ENCODE measurements at regions not wholly inside any gene's neighbourhood (a gene's known extent, or its start where the extent isn't known, plus 50 kb on each side); places are given as distances from the start of the nearest gene placed in this dataset.

- no peak overlapping the region for H3K4me3 ChIP-seq (ENCODE audit: low read length in 2 of 2)
- no peak overlapping the region for H3K9ac ChIP-seq (ENCODE audit: low read length in 2 of 2)
- H3K36me3 ChIP-seq (ENCODE audit: control insufficient read depth in 2 of 2, insufficient read depth in 2 of 2, low read length in 2 of 2): no peaks in the 10 kb centered on the region
- peaks cover 28% of the 10 kb centered on the region for H3K4me1 ChIP-seq (ENCODE audit: control insufficient read depth, insufficient read depth, low read length)
- no peaks in the 10 kb centered on the region for H3K9me3 ChIP-seq (ENCODE audit: control insufficient read depth in 2 of 2, low read length in 2 of 2)
- H3K27me3 ChIP-seq (ENCODE audit: control insufficient read depth in 1 of 2, insufficient read depth in 2 of 2, low read length in 2 of 2): no peaks in the 10 kb centered on the region
- no peak overlapping the region for H3K27ac ChIP-seq (ENCODE audit: low read length)
These were observed 203.6 kb upstream of the MVB12B start for GRCh38 chr9:126122901-126123616.

- Histone ChIP-seq H3K9ac (ENCODE audit: low read length in 2 of 2) (no peak overlapping the region), H3K4me3 (ENCODE audit: low read length in 2 of 2) (no peak overlapping the region), H3K4me1 (ENCODE audit: control insufficient read depth, insufficient read depth, low read length) (peaks cover 28% of the 10 kb centered on the region), H3K9me3 (ENCODE audit: control insufficient read depth in 2 of 2, low read length in 2 of 2) (no peaks in the 10 kb centered on the region), H3K27ac (ENCODE audit: low read length) (no peak overlapping the region), H3K27me3 (ENCODE audit: control insufficient read depth in 1 of 2, insufficient read depth in 2 of 2, low read length in 2 of 2) (no peaks in the 10 kb centered on the region), H3K36me3 (ENCODE audit: control insufficient read depth in 2 of 2, insufficient read depth in 2 of 2, low read length in 2 of 2) (no peaks in the 10 kb centered on the region)
These were observed 202.7 kb upstream of the MVB12B start for GRCh38 chr9:126123927-126124326.

GRCh38 chr9:126125177-126125576 is 201.5 kb upstream of the MVB12B start:
- H3K4me1 ChIP-seq (ENCODE audit: control insufficient read depth, insufficient read depth, low read length): peaks cover 28% of the 10 kb centered on the region
- peak overlapping the region; percentile 41 for H3K27ac ChIP-seq (ENCODE audit: low read length)
- H3K9me3 ChIP-seq (ENCODE audit: control insufficient read depth in 2 of 2, low read length in 2 of 2): no peaks in the 10 kb centered on the region
- no peaks in the 10 kb centered on the region for H3K36me3 ChIP-seq (ENCODE audit: control insufficient read depth in 2 of 2, insufficient read depth in 2 of 2, low read length in 2 of 2)
- H3K4me3 ChIP-seq (ENCODE audit: low read length in 2 of 2): peak overlapping the region; percentile 38 to 64
- H3K9ac ChIP-seq (ENCODE audit: low read length in 2 of 2): peak overlapping the region; percentile 13 to 17
- no peaks in the 10 kb centered on the region for H3K27me3 ChIP-seq (ENCODE audit: control insufficient read depth in 1 of 2, insufficient read depth in 2 of 2, low read length in 2 of 2)

- Histone ChIP-seq H3K9ac (ENCODE audit: low read length in 2 of 2) (peak overlapping the region; percentile 13 to 17), H3K4me3 (ENCODE audit: low read length in 2 of 2) (peak overlapping the region; percentile 38 to 64)
These were observed 201.1 kb upstream of the MVB12B start for GRCh38 chr9:126125577-126125976.

GRCh38 chr9:126125992-126126409 is 200.6 kb upstream of the MVB12B start:
- Histone ChIP-seq H3K4me3 (ENCODE audit: low read length in 2 of 2) (peak overlapping the region; percentile 38 to 64), H3K36me3 (ENCODE audit: control insufficient read depth in 2 of 2, insufficient read depth in 2 of 2, low read length in 2 of 2) (no peaks in the 10 kb centered on the region), H3K27me3 (ENCODE audit: control insufficient read depth in 1 of 2, insufficient read depth in 2 of 2, low read length in 2 of 2) (no peaks in the 10 kb centered on the region), H3K9ac (ENCODE audit: low read length in 2 of 2) (peak overlapping the region in 1 of 2 donors; percentile 17), H3K9me3 (ENCODE audit: control insufficient read depth in 2 of 2, low read length in 2 of 2) (no peaks in the 10 kb centered on the region), H3K4me1 (ENCODE audit: control insufficient read depth, insufficient read depth, low read length) (peaks cover 28% of the 10 kb centered on the region), H3K27ac (ENCODE audit: low read length) (peak overlapping the region; percentile 41)

More at GRCh38 chr9:126125577-126125976, 201.1 kb upstream of the MVB12B start:
- Histone ChIP-seq H3K27ac (ENCODE audit: low read length) (peak overlapping the region; percentile 41), H3K4me1 (ENCODE audit: control insufficient read depth, insufficient read depth, low read length) (peaks cover 28% of the 10 kb centered on the region), H3K27me3 (ENCODE audit: control insufficient read depth in 1 of 2, insufficient read depth in 2 of 2, low read length in 2 of 2) (no peaks in the 10 kb centered on the region), H3K36me3 (ENCODE audit: control insufficient read depth in 2 of 2, insufficient read depth in 2 of 2, low read length in 2 of 2) (no peaks in the 10 kb centered on the region), H3K9me3 (ENCODE audit: control insufficient read depth in 2 of 2, low read length in 2 of 2) (no peaks in the 10 kb centered on the region)

- peak overlapping the region in 1 of 2 donors; percentile 21 for H3K4me3 ChIP-seq (ENCODE audit: low read length in 2 of 2)
- no peak overlapping the region for H3K27ac ChIP-seq (ENCODE audit: low read length)
- H3K27me3 ChIP-seq (ENCODE audit: control insufficient read depth in 1 of 2, insufficient read depth in 2 of 2, low read length in 2 of 2): no peaks in the 10 kb centered on the region
- H3K9me3 ChIP-seq (ENCODE audit: control insufficient read depth in 2 of 2, low read length in 2 of 2): no peaks in the 10 kb centered on the region
- H3K36me3 ChIP-seq (ENCODE audit: control insufficient read depth in 2 of 2, insufficient read depth in 2 of 2, low read length in 2 of 2): no peaks in the 10 kb centered on the region
- H3K9ac ChIP-seq (ENCODE audit: low read length in 2 of 2): no peak overlapping the region
- H3K4me1 ChIP-seq (ENCODE audit: control insufficient read depth, insufficient read depth, low read length): peaks cover 28% of the 10 kb centered on the region
These were observed 199.8 kb upstream of the MVB12B start for GRCh38 chr9:126126807-126127206.

- H3K27me3 ChIP-seq (ENCODE audit: control insufficient read depth in 1 of 2, insufficient read depth in 2 of 2, low read length in 2 of 2): no peaks in the 10 kb centered on the region
- peaks cover 0 to under 1% of the 10 kb centered on the region in 2 donors for H3K9me3 ChIP-seq (ENCODE audit: control insufficient read depth in 2 of 2, low read length in 2 of 2)
- no peak overlapping the region for H3K4me3 ChIP-seq (ENCODE audit: low read length in 2 of 2)
- H3K36me3 ChIP-seq (ENCODE audit: control insufficient read depth in 2 of 2, insufficient read depth in 2 of 2, low read length in 2 of 2): no peaks in the 10 kb centered on the region
- H3K9ac ChIP-seq (ENCODE audit: low read length in 2 of 2): no peak overlapping the region
- no peak overlapping the region for H3K27ac ChIP-seq (ENCODE audit: low read length)
- H3K4me1 ChIP-seq (ENCODE audit: control insufficient read depth, insufficient read depth, low read length): peaks cover 28% of the 10 kb centered on the region
These were observed 199.0 kb upstream of the MVB12B start for GRCh38 chr9:126127591-126127990.

GRCh38 chr9:126128494-126129142 is 198.0 kb upstream of the MVB12B start:
- H3K4me1 ChIP-seq (ENCODE audit: control insufficient read depth, insufficient read depth, low read length): peaks cover 28% of the 10 kb centered on the region
- H3K4me3 ChIP-seq (ENCODE audit: low read length in 2 of 2): no peak overlapping the region
- peaks cover 0 to 3% of the 10 kb centered on the region in 2 donors for H3K9me3 ChIP-seq (ENCODE audit: control insufficient read depth in 2 of 2, low read length in 2 of 2)
- H3K27me3 ChIP-seq (ENCODE audit: control insufficient read depth in 1 of 2, insufficient read depth in 2 of 2, low read length in 2 of 2): no peaks in the 10 kb centered on the region
- no peak overlapping the region for H3K27ac ChIP-seq (ENCODE audit: low read length)
- no peak overlapping the region for H3K9ac ChIP-seq (ENCODE audit: low read length in 2 of 2)
- H3K36me3 ChIP-seq (ENCODE audit: control insufficient read depth in 2 of 2, insufficient read depth in 2 of 2, low read length in 2 of 2): no peaks in the 10 kb centered on the region

GRCh38 chr9:126131066-126132010 is 195.3 kb upstream of the MVB12B start:
- Histone ChIP-seq H3K4me1 (ENCODE audit: control insufficient read depth, insufficient read depth, low read length) (peaks cover 7% of the 10 kb centered on the region), H3K36me3 (ENCODE audit: control insufficient read depth in 2 of 2, insufficient read depth in 2 of 2, low read length in 2 of 2) (no peaks in the 10 kb centered on the region), H3K27me3 (ENCODE audit: control insufficient read depth in 1 of 2, insufficient read depth in 2 of 2, low read length in 2 of 2) (no peaks in the 10 kb centered on the region), H3K4me3 (ENCODE audit: low read length in 2 of 2) (no peak overlapping the region), H3K9me3 (ENCODE audit: control insufficient read depth in 2 of 2, low read length in 2 of 2) (peaks cover 0 to 3% of the 10 kb centered on the region in 2 donors), H3K27ac (ENCODE audit: low read length) (no peak overlapping the region), H3K9ac (ENCODE audit: low read length in 2 of 2) (no peak overlapping the region)

GRCh38 chr9:126132746-126133145 is 193.9 kb upstream of the MVB12B start:
- Histone ChIP-seq H3K9ac (ENCODE audit: low read length in 2 of 2) (no peak overlapping the region), H3K27me3 (ENCODE audit: control insufficient read depth in 1 of 2, insufficient read depth in 2 of 2, low read length in 2 of 2) (no peaks in the 10 kb centered on the region), H3K9me3 (ENCODE audit: control insufficient read depth in 2 of 2, low read length in 2 of 2) (peaks cover 0 to 3% of the 10 kb centered on the region in 2 donors), H3K4me1 (ENCODE audit: control insufficient read depth, insufficient read depth, low read length) (no peaks in the 10 kb centered on the region), H3K27ac (ENCODE audit: low read length) (no peak overlapping the region), H3K4me3 (ENCODE audit: low read length in 2 of 2) (no peak overlapping the region), H3K36me3 (ENCODE audit: control insufficient read depth in 2 of 2, insufficient read depth in 2 of 2, low read length in 2 of 2) (no peaks in the 10 kb centered on the region)

Data from stomach smooth muscle (tissue), 2 donors.